CD4-positive, alpha-beta T cell (primary cell): ENCODE measurements at regions not wholly inside any gene's neighbourhood (a gene's known extent, or its start where the extent isn't known, plus 50 kb on each side); places are given as distances from the start of the nearest gene placed in this dataset.

ENCODE experiments used
- ATAC-seq: fragments of 200-7000 bp; cut with Tn5 transposase; one replicate; pipeline ENCODE4 v1.10.0; 2022; ENCODE audit warnings: mild to moderate bottlenecking; ENCODE audit not compliant: poor library complexity
- CTCF ChIA-PET: fragments of 350-600 bp; sonication (Branson Sonifier 250); formaldehyde crosslinking; loops from one replicate; lab custom pipeline; 2021; ENCODE audit warnings: antibody characterized with exemption, inconsistent platforms; lab: Charles Lee
- POLR2A ChIA-PET: fragments of 350-600 bp; sonication (Branson Sonifier 250); formaldehyde crosslinking; loops from one replicate; lab custom pipeline; 2021; ENCODE audit warnings: antibody characterized with exemption, inconsistent platforms; lab: Charles Lee
- DNase-seq, 14 experiments: peaks; one replicate each; pipeline ENCODE4 v3.0.0-alpha.2; 2013 to 2020; ENCODE audit warnings: mixed read lengths in 2 of 14
- H3K27ac ChIP-seq, 2 donors: one replicate each; pipeline versions ENCODE4 v1.5.1 to v1.7.0; 2013; ENCODE audit warnings: low read length in 2 of 2, low read depth in 1 of 2, mild to moderate bottlenecking in 1 of 2
- H3K27me3 ChIP-seq, 2 experiments: 1 replicate in 1 of 2; 2 replicates in 1 of 2; pipeline versions ENCODE4 v1.6.1 to v1.7.0; 2013; ENCODE audit warnings: low read length in 2 of 2, control low read depth in 1 of 2, mild to moderate bottlenecking in 1 of 2, moderate library complexity in 1 of 2; ENCODE audit not compliant: insufficient read depth in 2 of 2, control insufficient read depth in 1 of 2
- H3K36me3 ChIP-seq: one replicate; pipeline ENCODE4 v1.6.1; 2013; ENCODE audit warnings: low read length, control low read depth; ENCODE audit not compliant: insufficient read depth
- H3K4me1 ChIP-seq: one replicate; pipeline ENCODE4 v1.6.1; 2013; ENCODE audit warnings: low read length, control low read depth; ENCODE audit not compliant: insufficient read depth
- H3K4me3 ChIP-seq: one replicate; pipeline ENCODE4 v1.5.1; 2013; ENCODE audit warnings: mild to moderate bottlenecking, low read length, moderate library complexity
- H3K9me3 ChIP-seq, 2 experiments: 1 replicate in 1 of 2; 2 replicates in 1 of 2; pipeline versions ENCODE4 v1.6.1 to v1.7.0; 2013; ENCODE audit warnings: low read length in 2 of 2, mild to moderate bottlenecking in 2 of 2, control low read depth in 1 of 2, moderate library complexity in 1 of 2; ENCODE audit not compliant: control insufficient read depth in 1 of 2, insufficient read depth in 1 of 2
- H3K27ac Mint-ChIP-seq: one replicate; pipeline ENCODE4 v1.8.0; 2020; ENCODE audit warnings: mixed read lengths
- H3K27me3 Mint-ChIP-seq: one replicate; pipeline ENCODE4 v1.8.0; 2021; ENCODE audit warnings: mixed read lengths
- H3K36me3 Mint-ChIP-seq: one replicate; pipeline ENCODE4 v1.8.0; 2021; ENCODE audit warnings: low read depth, mixed read lengths
- H3K4me1 Mint-ChIP-seq: one replicate; pipeline ENCODE4 v1.8.0; 2021; ENCODE audit warnings: low read depth, mixed read lengths
- H3K4me3 Mint-ChIP-seq: one replicate; pipeline ENCODE4 v1.8.0; 2020; ENCODE audit warnings: mild to moderate bottlenecking, mixed read lengths
- H3K9me3 Mint-ChIP-seq: one replicate; pipeline ENCODE4 v1.8.0; 2020; ENCODE audit warnings: mixed read lengths
- CTCF ChIP-seq: fragments of 200-600 bp; IDR thresholded peaks from one replicate; pipeline ENCODE4 v1.8.0; 2022; ENCODE audit warnings: antibody characterized with exemption, mild to moderate bottlenecking
- intact Hi-C, 2 experiments: fragments of 100-400 bp; cut with DNase I in 1 of 2; cut with micrococcal nuclease in 1 of 2; formaldehyde crosslinking; loops; one replicate each; pipeline versions ENCODE4 v1.15.1 to v1.9.0; 2023 to 2025; cut with DNase I, micrococcal nuclease

GRCh38 chr12:126534942-126535341 lies 1469.7 kb downstream of the AACS start:
- Mint-ChIP-seq H3K4me1 (no peaks in the 10 kb centered on the region), H3K9me3 (peaks cover 4% of the 10 kb centered on the region), H3K36me3 (no peaks in the 10 kb centered on the region), H3K27ac (no peak overlapping the region), H3K4me3 (no peak overlapping the region), H3K27me3 (no peaks in the 10 kb centered on the region)
- Histone ChIP-seq H3K27ac (no peak overlapping the region), H3K9me3 (no peaks in the 10 kb centered on the region), H3K27me3 (no peaks in the 10 kb centered on the region), H3K36me3 (no peaks in the 10 kb centered on the region), H3K4me1 (no peaks in the 10 kb centered on the region), H3K4me3 (no peak overlapping the region)
- CTCF ChIA-PET: no interaction called here
- intact Hi-C loops: no loop called here
- ATAC-seq: no peak
- DNase-seq: no peak
- POLR2A ChIA-PET: no interaction called here
- no peak for TF ChIP-seq CTCF

GRCh38 chr12:126535971-126536370 lies 1470.7 kb downstream of the AACS start:
- no peaks in the 10 kb centered on the region for H3K36me3 Mint-ChIP-seq

GRCh38 chr12:126537961-126538530 lies 1472.8 kb downstream of the AACS start:
- Histone ChIP-seq H3K4me3 (no peak overlapping the region), H3K4me1 (no peaks in the 10 kb centered on the region), H3K27me3 (no peaks in the 10 kb centered on the region), H3K36me3 (no peaks in the 10 kb centered on the region), H3K27ac (no peak overlapping the region), H3K9me3 (peaks cover 0 to 3% of the 10 kb centered on the region in 2 experiments)
- ChIA-PET CTCF (no interaction called here), POLR2A (no interaction called here)
- Mint-ChIP-seq H3K36me3 (no peaks in the 10 kb centered on the region), H3K9me3 (peaks cover 4% of the 10 kb centered on the region), H3K4me1 (no peaks in the 10 kb centered on the region), H3K27me3 (no peaks in the 10 kb centered on the region), H3K4me3 (no peak overlapping the region), H3K27ac (no peak overlapping the region)
- ATAC-seq (no peak), DNase-seq (no peak)
- no peak for TF ChIP-seq CTCF
- intact Hi-C loops: no loop called here

More at GRCh38 chr12:126535971-126536370, 1470.7 kb downstream of the AACS start:
- POLR2A ChIA-PET: no interaction called here
- Histone ChIP-seq H3K27ac (no peak overlapping the region), H3K36me3 (no peaks in the 10 kb centered on the region), H3K4me1 (no peaks in the 10 kb centered on the region), H3K27me3 (no peaks in the 10 kb centered on the region), H3K4me3 (no peak overlapping the region), H3K9me3 (no peaks in the 10 kb centered on the region)
- DNase-seq (no peak), ATAC-seq (no peak)
- H3K4me1 Mint-ChIP-seq: no peaks in the 10 kb centered on the region
- CTCF ChIA-PET: no interaction called here
- H3K27me3 Mint-ChIP-seq: no peaks in the 10 kb centered on the region
- H3K9me3 Mint-ChIP-seq: peaks cover 4% of the 10 kb centered on the region
- H3K27ac Mint-ChIP-seq: no peak overlapping the region
- intact Hi-C loops: no loop called here
- TF ChIP-seq CTCF: no peak
- H3K4me3 Mint-ChIP-seq: no peak overlapping the region
